ENCODE measurements at regions not wholly inside any gene's neighbourhood (a gene's known extent, or its start where the extent isn't known, plus 50 kb on each side); places are given as distances from the start of the nearest gene placed in this dataset.

- Histone ChIP-seq H3K27me3 (ENCODE audit: insufficient read depth, low read length) (no peaks in the 10 kb centered on the region), H2AK5ac (ENCODE audit: insufficient read length, low read length) (no peak overlapping the region), H2BK20ac (ENCODE audit: low read depth, low read length, poor library complexity, severe bottlenecking) (no peak overlapping the region), H2BK5ac (ENCODE audit: insufficient read length, low read length) (no peak overlapping the region), H3K27ac (ENCODE audit: insufficient read length, low read depth, low read length) (no peak overlapping the region), H3K18ac (ENCODE audit: insufficient read length, low read depth, low read length) (no peak overlapping the region), H4K20me1 (ENCODE audit: control insufficient read depth, insufficient read depth, insufficient read length) (no peaks in the 10 kb centered on the region), H3T11ph (ENCODE audit: low read length) (no peak overlapping the region), H4K5ac (ENCODE audit: insufficient read length, low read depth, low read length) (no peak overlapping the region), H4K8ac (replicated peaks; ENCODE audit: insufficient read length, low read depth, low read length) (no peak overlapping the region), H3K4me1 (ENCODE audit: insufficient read depth, low read length) (no peaks in the 10 kb centered on the region), H3K9me3 (ENCODE audit: control insufficient read depth, low read depth, low read length) (no peaks in the 10 kb centered on the region), H2BK120ac (ENCODE audit: low read depth, low read length, poor library complexity, severe bottlenecking) (no peak overlapping the region), H2BK12ac (ENCODE audit: insufficient read length, low read depth, low read length) (no peak overlapping the region), H2AFZ (ENCODE audit: low read length) (no peak overlapping the region), H3K23ac (ENCODE audit: insufficient read length, low read depth, low read length) (no peak overlapping the region), H2BK15ac (ENCODE audit: low read depth, low read length) (no peak overlapping the region), H3K4me2 (ENCODE audit: insufficient read depth, insufficient read length, low read length) (no peak overlapping the region), H3K79me2 (ENCODE audit: insufficient read depth, low read length) (no peaks in the 10 kb centered on the region), H3K4ac (ENCODE audit: low read depth, low read length) (no peak overlapping the region), H3K9ac (ENCODE audit: extremely low read depth, insufficient read length, low read length) (no peak overlapping the region), H3K14ac (ENCODE audit: insufficient read depth, low read length) (no peak overlapping the region), H3K56ac (ENCODE audit: insufficient read length, low read depth, low read length) (no peak overlapping the region), H4K91ac (ENCODE audit: insufficient read length, low read depth, low read length) (no peak overlapping the region), H3K79me1 (ENCODE audit: insufficient read depth, low read depth, low read length, poor library complexity, severe bottlenecking) (no peaks in the 10 kb centered on the region), H3K23me2 (ENCODE audit: insufficient read length, low read depth, low read length, poor library complexity, severe bottlenecking) (no peaks in the 10 kb centered on the region)
- no peak for DNase-seq
- Mint-ChIP-seq H3K36me3 (ENCODE audit: insufficient read depth in 1 of 3, low read depth in 3 of 3) (no peaks in the 10 kb centered on the region; a peak in 1 of 7 replicates), H3K27ac (no peak overlapping the region), H3K27me3 (ENCODE audit: low read depth) (no peaks in the 10 kb centered on the region), H3K4me1 (no peaks in the 10 kb centered on the region), H3K9me3 (peaks cover 0 to 2% of the 10 kb centered on the region in 2 experiments; a peak in 2 of 5 replicates), H3K4me3 (no peak overlapping the region)
- no peak for TF ChIP-seq CTCF (conservative IDR thresholded peaks at IDR 0.05)
- WGBS (ENCODE audit: extremely low coverage, insufficient read length, low lambda C conversion rate): no CpG with 5 or more reads among the region's 2 CpGs
These were observed 740.1 kb upstream of the FAM174A start for GRCh38 chr5:99795031-99795430.
